ENCODE measurements at regions not wholly inside any gene's neighbourhood (a gene's known extent, or its start where the extent isn't known, plus 50 kb on each side); places are given as distances from the start of the nearest gene placed in this dataset.

- no peak for DNase-seq (ENCODE audit: low read depth in 2 of 2, low spot score in 1 of 2)
These were observed 175.5 kb upstream of the MVB12B start for GRCh38 chr9:126151031-126151685.

- DNase-seq (ENCODE audit: low read depth in 2 of 2, low spot score in 1 of 2): no peak
These were observed 174.9 kb upstream of the MVB12B start for GRCh38 chr9:126151686-126152134.

- DNase-seq (ENCODE audit: low read depth in 2 of 2, low spot score in 1 of 2): no peak
These were observed 173.8 kb upstream of the MVB12B start for GRCh38 chr9:126152622-126153362.

- DNase-seq (ENCODE audit: low read depth in 2 of 2, low spot score in 1 of 2): no peak
These were observed 173.2 kb upstream of the MVB12B start for GRCh38 chr9:126153382-126153781.

GRCh38 chr9:126154182-126154827 is 172.3 kb upstream of the MVB12B start:
- no peak for DNase-seq (ENCODE audit: low read depth in 2 of 2, low spot score in 1 of 2)

GRCh38 chr9:126154869-126155268 is 171.8 kb upstream of the MVB12B start:
- no peak for DNase-seq (ENCODE audit: low read depth in 2 of 2, low spot score in 1 of 2)

GRCh38 chr9:126155756-126156664 is 170.6 kb upstream of the MVB12B start:
- no peak for DNase-seq (ENCODE audit: low read depth in 2 of 2, low spot score in 1 of 2)

- no peak for DNase-seq (ENCODE audit: low read depth in 2 of 2, low spot score in 1 of 2)
These were observed 169.7 kb upstream of the MVB12B start for GRCh38 chr9:126156898-126157297.

- DNase-seq (ENCODE audit: low read depth in 2 of 2, low spot score in 1 of 2): no peak
These were observed 169.2 kb upstream of the MVB12B start for GRCh38 chr9:126157423-126157822.

- no peak for DNase-seq (ENCODE audit: low read depth in 2 of 2, low spot score in 1 of 2)
These were observed 168.6 kb upstream of the MVB12B start for GRCh38 chr9:126157826-126158587.

GRCh38 chr9:126158588-126159429 is 167.8 kb upstream of the MVB12B start:
- DNase-seq (ENCODE audit: low read depth in 2 of 2, low spot score in 1 of 2): no peak

GRCh38 chr9:126159430-126160060 is 167.1 kb upstream of the MVB12B start:
- no peak for DNase-seq (ENCODE audit: low read depth in 2 of 2, low spot score in 1 of 2)

- DNase-seq (ENCODE audit: low read depth in 2 of 2, low spot score in 1 of 2): no peak
These were observed 166.4 kb upstream of the MVB12B start for GRCh38 chr9:126160067-126160853.

GRCh38 chr9:126160854-126161329 is 165.7 kb upstream of the MVB12B start:
- no peak for DNase-seq (ENCODE audit: low read depth in 2 of 2, low spot score in 1 of 2)

- no peak for DNase-seq (ENCODE audit: low read depth in 2 of 2, low spot score in 1 of 2)
These were observed 163.8 kb upstream of the MVB12B start for GRCh38 chr9:126162611-126163381.

- no peak for DNase-seq (ENCODE audit: low read depth in 2 of 2, low spot score in 1 of 2)
These were observed 161.7 kb upstream of the MVB12B start for GRCh38 chr9:126164796-126165525.

GRCh38 chr9:126165755-126166154 is 160.9 kb upstream of the MVB12B start:
- no peak for DNase-seq (ENCODE audit: low read depth in 2 of 2, low spot score in 1 of 2)
